IPS DF 19.7 (cell line): ENCODE measurements at regions not wholly inside any gene's neighbourhood (a gene's known extent, or its start where the extent isn't known, plus 50 kb on each side); places are given as distances from the start of the nearest gene placed in this dataset.
"Not testable (repeated sequence)": the region's sequence is repeated elsewhere in the genome, so short reads cannot be mapped to it uniquely, and the experiment has no call there.

ENCODE experiments used
- DNase-seq: peaks from one replicate; pipeline ENCODE4 v3.0.0-alpha.2; 2013; ENCODE audit warnings: low read depth, low spot score

GRCh38 chrX:55813150-55813549 lies 95.6 kb downstream of the RRAGB start:
- no peak for DNase-seq

GRCh38 chrX:55815546-55815945 lies 98.0 kb downstream of the RRAGB start:
- DNase-seq = no peak

DNA sequence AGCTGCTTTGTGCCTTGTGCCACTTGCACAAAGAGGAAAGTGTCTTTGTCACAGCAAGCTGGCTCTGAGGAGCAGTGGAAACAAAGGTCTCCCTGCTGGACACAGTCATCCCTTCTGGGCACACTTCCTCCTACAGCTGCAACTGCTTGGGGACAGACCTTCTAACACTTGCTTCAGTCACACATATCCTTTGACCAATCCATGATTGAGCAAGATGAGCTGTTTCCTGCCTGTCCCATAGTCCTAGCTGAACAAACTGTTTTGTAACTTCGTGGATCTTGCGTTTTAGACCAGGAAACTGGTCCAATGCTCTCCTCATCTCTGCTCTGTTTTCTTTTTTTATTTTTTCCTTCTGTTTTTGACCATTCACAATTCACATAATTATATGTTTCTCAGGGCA lies 98.5 kb downstream of the RRAGB start:
- no peak for DNase-seq

DNA sequence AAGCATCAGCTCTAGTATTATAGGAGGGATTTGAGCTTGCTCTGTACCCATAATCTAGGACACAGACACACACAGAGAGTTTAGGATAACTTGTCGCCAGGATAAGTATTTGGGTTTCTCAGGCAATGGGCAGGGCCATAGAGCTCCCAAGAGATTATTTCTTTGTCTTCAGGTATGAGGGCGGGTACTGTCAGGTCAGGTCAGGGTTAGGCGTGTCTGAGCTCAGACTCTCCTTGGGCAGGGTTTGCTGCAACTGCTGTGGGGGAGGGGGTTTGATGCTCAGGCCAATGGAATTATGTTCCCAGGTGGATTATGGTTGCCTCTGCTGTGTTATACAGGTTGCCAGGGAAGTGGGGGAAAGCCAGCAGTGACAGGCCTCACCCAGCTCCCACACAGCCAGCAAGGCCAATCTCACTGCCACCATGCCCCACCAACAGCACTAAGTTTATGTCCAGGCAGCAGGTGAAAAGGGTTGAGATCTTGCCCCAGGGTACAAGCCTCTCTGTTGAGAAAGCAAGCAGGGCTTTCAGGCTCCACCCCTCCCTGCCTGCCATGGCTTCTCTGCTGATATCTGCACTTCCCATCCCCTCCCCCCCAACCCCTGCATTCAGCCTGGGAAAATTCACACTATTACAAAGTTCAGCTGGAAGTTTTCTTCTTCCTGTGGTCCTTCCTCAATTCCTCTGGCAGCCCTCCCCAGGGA lies 101.3 kb downstream of the RRAGB start:
- DNase-seq = no peak

DNA sequence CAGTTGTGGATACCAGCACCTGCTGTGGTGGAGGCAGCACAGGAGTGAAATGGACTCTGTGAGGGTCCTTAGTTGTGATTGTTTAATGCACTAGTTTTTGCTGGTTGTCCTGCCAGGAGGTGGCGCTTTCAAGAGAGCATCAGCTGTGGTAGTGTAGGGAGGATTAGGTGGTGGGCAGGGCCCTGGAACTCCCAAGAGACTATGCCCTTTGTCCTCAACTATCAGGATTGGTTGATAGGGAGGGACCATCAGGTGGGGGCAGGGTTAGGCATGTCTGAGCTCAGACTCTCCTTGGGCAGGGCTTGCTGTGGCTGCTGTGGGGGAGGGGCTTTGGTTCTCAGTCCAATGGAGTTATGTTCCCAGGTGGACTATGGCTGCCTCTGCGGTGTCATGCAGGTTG lies 121.9 kb downstream of the RRAGB start:
- no peak for DNase-seq

DNA sequence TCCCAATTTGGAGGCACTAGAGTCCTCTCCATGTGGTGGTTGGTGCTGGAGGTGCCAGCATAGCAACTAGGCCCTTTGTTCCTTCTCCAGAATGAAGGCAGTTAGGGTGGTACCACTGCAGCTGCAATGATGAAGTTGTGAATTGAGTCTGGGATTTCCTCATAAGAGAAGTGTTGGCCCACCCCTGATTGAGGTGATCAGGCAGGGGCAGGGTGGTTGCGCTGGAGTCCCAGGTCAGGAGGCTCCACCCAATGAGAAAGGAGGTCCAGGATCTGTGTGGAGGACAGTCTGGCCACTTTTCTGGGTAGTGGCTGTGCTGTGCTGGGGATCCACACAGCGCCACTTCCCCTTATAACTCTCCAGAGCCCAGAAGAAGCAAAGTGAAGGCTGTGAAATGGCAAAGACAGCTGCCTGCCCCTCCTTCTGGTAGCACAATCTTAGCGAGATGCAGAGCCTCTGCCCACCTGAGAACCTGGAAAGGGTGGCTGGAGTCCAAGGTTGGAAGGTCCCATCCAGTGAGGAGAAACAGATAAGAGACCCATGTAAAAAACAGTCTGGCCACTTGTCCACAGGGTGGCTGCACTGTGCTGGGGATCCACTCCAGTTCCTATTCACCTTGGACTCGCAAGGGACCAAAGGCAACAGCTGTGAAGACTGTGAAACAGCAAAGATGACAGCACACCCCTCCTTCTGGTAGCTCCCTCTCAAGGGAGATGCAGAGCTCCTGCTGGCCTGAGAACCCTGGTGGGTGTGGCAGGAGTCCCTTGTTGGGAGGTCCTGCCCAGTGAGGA lies 124.6 kb downstream of the RRAGB start:
- no peak for DNase-seq

- not testable (repeated sequence) for DNase-seq
These were observed 149.2 kb downstream of the RRAGB start for GRCh38 chrX:55866779-55867178.

GRCh38 chrX:55867181-55867651 lies 149.7 kb downstream of the RRAGB start:
- no peak for DNase-seq

- DNase-seq = no peak
These were observed 150.2 kb downstream of the RRAGB start for GRCh38 chrX:55867708-55868107.

DNA sequence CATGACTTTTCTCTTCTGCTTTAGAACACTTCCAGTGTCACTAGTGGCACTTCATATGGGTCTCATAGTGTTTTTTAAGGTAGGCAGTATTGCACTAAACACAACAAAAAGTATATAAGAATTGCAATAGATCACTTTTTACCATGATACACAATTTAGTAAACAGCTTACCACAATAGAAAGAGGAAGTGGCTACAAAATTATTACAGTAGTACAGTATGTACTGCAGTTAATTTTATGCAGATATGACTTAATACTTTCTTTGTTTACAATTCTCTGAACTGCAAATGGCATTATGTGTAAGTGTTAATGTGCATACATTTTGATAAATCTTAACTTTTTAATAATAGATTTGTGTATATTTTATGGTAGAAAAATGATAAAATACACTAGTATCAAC lies 157.3 kb downstream of the RRAGB start:
- DNase-seq = no peak

DNA sequence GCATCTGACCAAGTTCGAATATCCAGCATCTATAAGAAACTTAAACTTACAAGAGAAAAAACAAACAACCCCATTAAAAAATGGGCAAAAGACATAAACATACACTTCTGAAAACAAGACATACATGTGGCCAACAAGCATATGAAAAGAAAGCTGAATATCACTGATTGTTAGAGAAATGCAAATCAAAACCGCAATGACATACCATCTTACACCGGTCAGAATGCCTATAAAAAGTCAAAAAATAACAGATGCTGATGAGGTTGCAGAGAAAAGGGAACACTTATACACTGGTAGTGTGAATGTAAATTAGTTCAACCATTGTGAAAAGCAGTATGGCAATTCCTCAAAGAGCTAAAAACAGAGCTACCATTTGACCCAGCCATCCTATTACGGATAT lies 166.0 kb downstream of the RRAGB start:
- not testable (repeated sequence) for DNase-seq

DNA sequence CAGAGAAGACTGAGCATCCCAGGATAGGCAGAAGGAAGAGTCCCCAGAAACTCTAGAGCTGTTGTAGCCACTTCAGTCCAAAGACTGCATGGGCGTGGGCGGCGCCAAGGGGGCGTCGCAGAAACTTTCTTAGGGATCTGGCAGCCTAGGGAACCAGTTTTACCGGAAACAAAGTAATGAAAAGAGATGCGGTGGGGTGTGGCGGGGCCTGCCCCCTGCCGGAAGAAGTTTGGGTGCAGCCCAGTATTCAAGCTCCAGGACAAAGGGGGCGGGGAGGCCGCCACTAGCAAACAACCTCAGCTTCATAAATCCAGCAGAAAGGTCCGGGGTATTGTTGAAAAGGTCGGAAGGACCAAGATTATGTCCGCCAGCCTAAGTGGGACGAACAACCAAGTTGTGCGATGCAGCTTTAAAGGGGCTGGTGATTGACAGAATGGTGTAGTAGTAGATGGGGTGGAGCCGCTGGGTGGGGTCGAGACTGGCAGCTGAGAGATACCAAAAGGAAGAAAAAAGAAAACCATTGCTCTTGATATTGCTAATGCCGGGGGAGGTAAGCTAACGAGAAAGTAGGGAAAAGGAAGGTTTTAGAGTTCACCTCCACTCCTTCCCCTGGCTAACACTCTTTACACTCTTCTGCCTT lies 190.5 kb downstream of the RRAGB start:
- DNase-seq = peak; percentile 33

DNA sequence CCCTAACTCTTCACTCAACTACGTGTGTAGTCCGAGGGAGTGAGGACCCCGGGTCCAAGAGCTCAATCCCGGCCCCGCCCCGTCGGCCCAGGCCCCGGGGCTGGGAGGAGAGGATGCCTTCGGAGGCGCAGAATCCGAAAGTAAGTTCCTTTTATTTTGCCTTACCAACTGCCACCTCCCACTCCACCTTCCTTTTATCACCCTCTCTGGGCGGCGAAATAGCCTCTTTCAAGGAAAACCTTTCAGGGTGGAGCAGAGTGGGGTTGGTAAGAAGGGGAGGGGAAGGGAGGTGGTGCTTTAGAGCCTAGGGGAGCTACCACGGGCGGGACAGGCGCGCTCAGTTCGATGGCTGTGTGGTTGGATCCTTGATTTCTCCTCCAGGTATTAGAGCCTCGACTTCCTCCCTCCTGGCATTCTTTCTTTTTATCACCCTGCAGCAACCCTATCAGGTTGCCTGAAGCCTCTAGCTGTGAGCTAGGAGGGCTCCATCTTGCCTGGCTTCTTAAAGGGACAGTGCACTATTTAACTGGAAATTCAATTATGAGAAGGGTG lies 191.2 kb downstream of the RRAGB start:
- no peak for DNase-seq

DNA sequence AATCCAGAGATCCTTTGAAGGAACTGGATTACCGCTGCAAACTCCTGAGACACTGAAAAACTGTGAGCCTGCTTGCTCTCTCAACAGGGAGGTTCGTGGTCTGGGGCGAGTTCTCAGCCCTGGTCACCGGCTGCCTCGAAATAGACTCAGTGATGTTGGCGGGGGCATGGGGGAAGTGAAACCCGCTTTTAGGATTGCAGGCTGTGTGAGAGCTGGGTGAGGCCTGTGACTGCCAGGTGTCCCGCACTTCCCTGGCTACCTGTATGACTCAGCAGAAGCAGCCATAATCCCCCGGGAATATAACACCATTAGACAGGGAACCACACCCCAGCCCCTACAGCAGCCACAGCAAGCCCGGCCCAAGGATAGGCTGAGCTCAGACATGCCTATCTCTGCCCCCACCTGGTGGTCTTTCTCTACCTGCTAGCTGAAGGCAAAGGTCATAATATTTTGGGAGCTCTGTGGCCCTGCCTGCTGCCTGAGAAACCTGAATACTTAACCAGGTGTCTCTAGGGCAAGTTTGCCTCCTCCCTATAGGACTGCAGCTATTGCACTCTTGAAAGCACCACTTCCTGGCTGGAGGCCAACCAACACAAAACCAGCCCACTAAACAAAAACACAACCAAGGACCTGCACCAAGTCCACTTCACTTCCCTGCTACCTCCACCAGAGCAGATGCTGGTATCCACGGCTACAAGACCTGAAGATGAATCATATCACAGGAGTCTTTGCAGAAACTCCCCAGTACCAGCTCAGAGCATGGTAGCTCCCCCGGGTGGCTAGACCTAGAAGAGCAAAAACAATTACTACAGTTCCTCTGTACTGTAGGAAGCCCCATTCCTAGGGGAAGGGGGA lies 202.0 kb downstream of the RRAGB start:
- no peak for DNase-seq

DNA sequence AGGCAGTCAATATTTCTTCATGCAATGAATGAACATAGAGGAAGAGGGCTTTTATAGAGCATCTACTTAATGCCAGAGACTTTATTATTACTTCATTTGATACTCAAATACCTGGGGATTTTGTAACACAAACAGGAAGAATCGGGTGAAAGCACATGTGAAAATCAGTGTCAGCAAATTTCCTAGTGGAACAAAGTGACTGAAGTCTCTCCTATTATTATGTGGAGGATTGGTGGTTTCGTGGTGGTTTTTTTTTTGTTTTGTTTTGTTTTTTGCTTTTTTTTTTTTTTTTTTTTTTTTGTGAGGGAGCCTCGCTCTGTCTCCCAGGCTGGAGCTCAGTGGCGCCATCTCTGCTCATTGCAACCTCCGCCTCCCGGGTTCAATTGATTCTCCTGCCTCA lies 207.0 kb downstream of the RRAGB start:
- DNase-seq = no peak

DNA sequence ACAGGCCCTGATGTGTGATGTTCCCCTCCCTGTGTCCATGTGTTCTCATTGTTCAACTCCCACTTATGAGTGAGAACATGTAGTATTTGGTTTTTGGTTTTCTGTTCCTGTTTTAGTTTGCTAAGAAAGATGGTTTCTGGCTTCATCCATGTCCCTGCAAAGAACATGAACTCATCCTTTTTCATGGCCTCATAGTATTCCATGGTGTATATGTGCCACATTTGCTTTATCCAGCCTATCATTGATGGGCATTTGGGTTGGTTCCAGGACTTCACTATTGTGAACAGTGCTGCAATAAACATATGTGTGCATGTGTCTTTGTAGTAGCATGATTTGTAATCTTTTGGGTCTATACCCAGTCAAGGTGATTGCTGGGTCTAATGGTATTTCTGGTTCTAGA lies 211.0 kb downstream of the RRAGB start:
- DNase-seq = not testable (repeated sequence)
